ENCODE measurements at regions not wholly inside any gene's neighbourhood (a gene's known extent, or its start where the extent isn't known, plus 50 kb on each side); places are given as distances from the start of the nearest gene placed in this dataset.

GRCh38 chr13:79003989-79004898 lies 345.3 kb upstream of the OBI1 start:
- no peak for TF ChIP-seq CTCF (IDR thresholded peaks at IDR 0.05)
- no peak for TF ChIP-seq POLR2A (IDR thresholded peaks at IDR 0.05)
- TF ChIP-seq EP300 (IDR thresholded peaks at IDR 0.05): no peak
- no peak for TF ChIP-seq POLR2AphosphoS5 (IDR thresholded peaks at IDR 0.05)

All from gastroesophageal sphincter (tissue), 3 donors.